ENCODE measurements at regions not wholly inside any gene's neighbourhood (a gene's known extent, or its start where the extent isn't known, plus 50 kb on each side); places are given as distances from the start of the nearest gene placed in this dataset.

- TF ChIP-seq CTCF (IDR thresholded peaks at IDR 0.05; ENCODE audit: control extremely low read depth in 1 of 3, insufficient read depth in 1 of 3, low read depth in 1 of 3, low read length in 3 of 3) (peak; percentile 49 to 57 (median 52)), SP4 (IDR thresholded peaks at IDR 0.05; ENCODE audit: low read length) (no peak), GABPA (IDR thresholded peaks at IDR 0.05; ENCODE audit: borderline replicate concordance, insufficient read depth, low read length) (no peak), EGR1 (IDR thresholded peaks at IDR 0.05; ENCODE audit: borderline replicate concordance, low read depth, low read length) (no peak), PHF8 (conservative IDR thresholded peaks at IDR 0.05; ENCODE audit: low read depth, low read length) (no peak), POLR2AphosphoS5 (IDR thresholded peaks at IDR 0.05; ENCODE audit: low read depth, low read length) (no peak)
These were observed 88.2 kb downstream of the HS1BP3 start (continued) for GRCh38 chr2:20562540-20563225.
